Spinal cord (tissue), 9 donors: ENCODE measurements at regions not wholly inside any gene's neighbourhood (a gene's known extent, or its start where the extent isn't known, plus 50 kb on each side); places are given as distances from the start of the nearest gene placed in this dataset.
"Not testable (repeated sequence)": the region's sequence is repeated elsewhere in the genome, so short reads cannot be mapped to it uniquely, and the experiment has no call there.

Experiments
- DNase-seq, 6 donors: peaks; one replicate each; pipeline versions ENCODE4 v3.0.0 to v3.0.0-alpha.2; 2013 to 2015; ENCODE audit warnings: low spot score in 6 of 6, low read depth in 4 of 6
- H3K27ac ChIP-seq: one replicate; pipeline ENCODE4 v1.5.1; 2013; ENCODE audit warnings: low read depth, low read length, control low read depth
- H3K27me3 ChIP-seq: one replicate; pipeline ENCODE4 v1.6.1; 2013; ENCODE audit warnings: low read length; ENCODE audit not compliant: control insufficient read depth, insufficient read depth
- H3K36me3 ChIP-seq: one replicate; pipeline ENCODE4 v1.6.1; 2013; ENCODE audit warnings: low read length; ENCODE audit not compliant: control insufficient read depth, insufficient read depth
- H3K4me1 ChIP-seq: one replicate; pipeline ENCODE4 v1.6.1; 2013; ENCODE audit warnings: low read length; ENCODE audit not compliant: control insufficient read depth, insufficient read depth
- H3K4me3 ChIP-seq: one replicate; pipeline ENCODE4 v1.5.1; 2013; ENCODE audit warnings: low read depth, low read length, control low read depth
- H3K9me3 ChIP-seq: one replicate; pipeline ENCODE4 v1.6.1; 2013; ENCODE audit warnings: low read length; ENCODE audit not compliant: control insufficient read depth, insufficient read depth
- WGBS: methylation state at CpG from one replicate; pipeline ENCODE4 v1.1.5; 2013; ENCODE audit warnings: missing lambda C conversion rate; ENCODE audit not compliant: insufficient coverage; 5-methylcytosine and 5-hydroxymethylcytosine counted together
- donor health status: healthy.

DNA sequence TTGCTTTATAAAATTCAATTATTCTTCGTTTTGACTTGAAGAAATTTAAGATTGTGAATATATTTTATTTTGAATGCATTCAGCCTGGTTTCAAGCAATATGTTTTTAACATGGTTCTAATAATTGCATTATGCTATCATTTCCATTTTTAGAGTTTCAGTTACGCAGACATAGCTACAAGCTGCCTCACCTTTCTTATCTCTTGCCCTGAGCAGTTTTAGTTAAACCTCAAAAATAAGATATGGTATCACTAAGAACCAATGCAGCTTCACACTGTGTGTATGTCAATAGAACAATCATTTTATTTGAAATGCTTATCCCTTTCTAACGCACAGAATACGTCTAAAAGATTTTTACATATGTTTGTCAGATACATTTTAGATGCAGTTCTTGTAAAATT is 632.6 kb upstream of the KCND2 start:
- H3K27ac ChIP-seq = no peak overlapping the region
- WGBS = no CpG with 5 or more reads among the region's 4 CpGs
- no peaks in the 10 kb centered on the region for H3K4me1 ChIP-seq
- DNase-seq = no peak
- no peaks in the 10 kb centered on the region for H3K36me3 ChIP-seq
- H3K27me3 ChIP-seq = no peaks in the 10 kb centered on the region
- H3K4me3 ChIP-seq = no peak overlapping the region
- H3K9me3 ChIP-seq = peaks cover 2% of the 10 kb centered on the region

DNA sequence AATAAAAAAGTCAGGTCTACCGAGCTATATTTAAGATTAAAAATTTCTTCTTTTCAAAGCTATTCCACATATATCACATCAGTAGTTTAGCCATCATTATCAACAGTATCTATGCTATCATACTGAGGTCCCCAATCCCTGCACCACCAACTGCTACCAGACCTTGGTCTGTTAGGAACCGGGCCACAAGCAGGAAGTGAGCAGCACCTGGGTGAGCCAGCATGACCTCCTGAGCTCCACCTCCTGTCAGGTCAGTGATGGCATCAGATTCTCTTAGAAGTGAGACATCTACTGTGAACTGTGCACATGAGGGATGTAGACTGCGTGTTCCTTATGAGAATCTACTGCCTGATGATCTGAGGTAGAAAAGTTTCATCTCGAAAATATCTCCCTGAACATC is 632.1 kb upstream of the KCND2 start:
- Histone ChIP-seq H3K27me3 (no peaks in the 10 kb centered on the region), H3K4me3 (no peak overlapping the region), H3K9me3 (peaks cover 2% of the 10 kb centered on the region), H3K4me1 (no peaks in the 10 kb centered on the region), H3K36me3 (no peaks in the 10 kb centered on the region), H3K27ac (no peak overlapping the region)
- no peak for DNase-seq
- 71% methylated on average over 1 of the region's 4 CpGs for WGBS

DNA sequence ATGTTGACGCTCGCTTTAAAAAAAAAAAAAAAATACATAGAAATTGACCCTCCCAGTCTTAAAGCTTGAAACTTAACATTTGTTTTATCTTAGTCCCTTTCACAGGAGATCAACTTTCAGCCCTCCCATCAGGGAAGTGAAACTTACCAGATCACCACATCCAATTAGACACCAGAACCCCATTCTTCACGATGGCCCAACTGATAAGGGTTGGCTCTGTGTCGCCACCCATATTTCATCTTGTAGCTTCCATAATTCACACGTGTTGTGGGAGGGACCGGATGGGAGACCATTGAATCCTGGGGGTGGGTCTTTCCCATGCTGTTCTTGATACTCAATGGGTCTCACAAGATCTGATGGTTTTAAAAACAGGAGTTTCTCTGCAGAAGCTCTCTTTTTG is 629.4 kb upstream of the KCND2 start:
- 100% methylated on average over 2 of the region's 6 CpGs for WGBS
- Histone ChIP-seq H3K27me3 (no peaks in the 10 kb centered on the region), H3K4me1 (no peaks in the 10 kb centered on the region), H3K4me3 (no peak overlapping the region), H3K36me3 (no peaks in the 10 kb centered on the region), H3K27ac (no peak overlapping the region), H3K9me3 (peaks cover 2% of the 10 kb centered on the region)
- no peak for DNase-seq

DNA sequence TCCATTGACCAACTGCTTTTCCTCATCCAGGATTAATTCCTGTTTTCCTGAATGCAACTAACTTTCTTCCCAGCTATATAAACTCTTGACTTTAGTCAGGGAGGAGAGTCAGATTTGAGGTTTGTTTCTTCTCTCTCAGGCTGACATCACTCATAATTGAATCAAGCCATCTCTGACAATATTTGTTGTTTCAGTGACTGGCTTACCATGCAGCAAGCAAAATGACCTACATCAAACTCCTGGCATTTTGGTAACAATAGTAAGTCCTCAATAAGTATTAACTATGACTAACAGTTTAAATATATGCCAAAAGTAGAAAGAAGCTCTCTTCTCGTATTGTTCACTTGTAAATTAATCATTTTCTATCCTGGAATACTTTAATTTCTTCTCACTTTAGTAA is 625.7 kb upstream of the KCND2 start:
- no peak for DNase-seq
- 100% methylated on average over 1 of the region's 1 CpG for WGBS
- peaks cover 2% of the 10 kb centered on the region for H3K9me3 ChIP-seq
- H3K36me3 ChIP-seq = no peaks in the 10 kb centered on the region
- H3K4me1 ChIP-seq = no peaks in the 10 kb centered on the region
- no peak overlapping the region for H3K4me3 ChIP-seq
- no peak overlapping the region for H3K27ac ChIP-seq
- no peaks in the 10 kb centered on the region for H3K27me3 ChIP-seq

DNA sequence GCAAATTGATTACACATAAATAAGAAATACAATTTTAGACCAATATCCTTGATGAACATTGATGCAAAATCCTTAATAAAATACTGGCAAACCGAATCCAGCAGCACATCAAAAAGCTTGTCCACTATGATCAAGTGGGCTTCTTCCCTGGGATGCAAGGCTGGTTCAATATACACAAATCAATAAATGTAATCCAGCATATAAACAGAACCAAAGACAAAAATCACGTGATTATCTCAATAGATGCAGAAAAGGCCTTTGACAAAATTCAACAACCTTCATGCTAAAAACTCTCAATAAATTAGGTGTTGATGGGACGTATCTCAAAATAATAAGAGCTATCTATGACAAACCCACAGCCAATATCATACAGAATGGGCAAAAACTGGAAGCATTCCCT is 624.2 kb upstream of the KCND2 start:
- not testable (repeated sequence) for DNase-seq, H3K36me3 ChIP-seq, H3K27ac ChIP-seq, H3K4me1 ChIP-seq, H3K27me3 ChIP-seq, H3K9me3 ChIP-seq, H3K4me3 ChIP-seq
- WGBS = no CpG with 5 or more reads among the region's 3 CpGs

DNA sequence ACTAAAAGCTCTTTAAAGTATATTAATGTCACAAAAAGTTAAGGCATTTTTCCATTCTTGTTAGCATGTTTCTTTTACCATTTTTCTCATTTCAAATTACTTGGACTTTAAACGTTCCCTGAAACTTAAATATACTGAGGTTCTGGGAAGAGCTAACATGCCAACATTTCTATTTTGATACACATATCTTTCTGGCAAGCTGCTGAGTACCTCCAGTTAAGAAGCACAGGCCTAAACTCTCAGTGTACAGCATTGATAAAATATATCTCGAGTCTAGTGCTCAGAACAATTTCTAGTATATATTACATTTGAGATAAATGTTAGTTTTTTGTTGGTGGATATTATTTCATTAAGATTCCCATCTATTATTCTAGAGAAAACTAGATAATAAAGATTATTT is 612.9 kb upstream of the KCND2 start:
- Histone ChIP-seq H3K36me3 (no peaks in the 10 kb centered on the region), H3K9me3 (no peaks in the 10 kb centered on the region), H3K27me3 (no peaks in the 10 kb centered on the region), H3K4me1 (no peaks in the 10 kb centered on the region), H3K27ac (no peak overlapping the region), H3K4me3 (no peak overlapping the region)
- peak in 1 of 6 donors; percentile 4 for DNase-seq
- no CpG with 5 or more reads among the region's 2 CpGs for WGBS

DNA sequence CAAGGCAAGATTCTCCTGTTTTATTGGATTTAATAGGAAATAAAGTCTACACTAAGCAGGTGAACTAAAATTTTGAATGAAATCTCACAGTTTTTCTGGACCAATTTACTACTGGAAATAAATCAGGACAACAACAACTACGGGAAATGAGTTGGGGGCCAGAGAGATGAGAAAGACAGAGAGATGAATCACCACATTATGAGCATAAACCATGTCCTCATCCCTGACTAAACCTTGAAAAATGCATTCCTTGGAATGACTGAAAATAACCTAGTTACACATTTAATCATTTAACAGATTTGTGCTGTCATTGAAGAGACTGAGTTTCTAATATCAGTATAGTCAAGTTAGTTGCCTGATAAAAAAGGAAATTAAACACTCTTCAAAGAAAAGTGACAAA is 608.4 kb upstream of the KCND2 start:
- no peaks in the 10 kb centered on the region for H3K9me3 ChIP-seq
- H3K36me3 ChIP-seq = no peaks in the 10 kb centered on the region
- no peak overlapping the region for H3K27ac ChIP-seq
- H3K4me3 ChIP-seq = no peak overlapping the region
- no CpG with 5 or more reads among the region's 1 CpG for WGBS
- no peaks in the 10 kb centered on the region for H3K4me1 ChIP-seq
- no peaks in the 10 kb centered on the region for H3K27me3 ChIP-seq
- no peak for DNase-seq

DNA sequence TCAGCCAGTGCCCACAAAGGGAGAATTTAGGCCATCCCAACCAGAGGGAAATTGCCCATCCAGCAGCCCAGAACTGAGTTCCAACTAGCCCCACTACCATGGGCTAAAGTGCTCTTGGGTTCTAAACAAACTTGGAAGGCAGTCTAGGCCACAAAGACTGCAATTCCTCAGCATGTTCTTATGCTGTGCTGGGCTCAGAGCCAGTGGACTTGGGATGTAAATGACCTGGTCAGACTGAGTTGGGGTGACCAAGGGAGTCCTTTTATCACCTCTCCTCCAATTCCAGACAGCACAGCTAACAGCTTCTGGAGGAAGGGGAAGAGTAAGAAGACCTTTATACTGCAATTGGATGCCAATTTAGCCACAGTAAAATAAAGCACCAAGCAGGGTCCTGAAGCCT is 607.2 kb upstream of the KCND2 start:
- Histone ChIP-seq H3K36me3 (no peaks in the 10 kb centered on the region), H3K4me1 (no peaks in the 10 kb centered on the region), H3K27ac (no peak overlapping the region), H3K9me3 (no peaks in the 10 kb centered on the region), H3K4me3 (no peak overlapping the region), H3K27me3 (no peaks in the 10 kb centered on the region)
- DNase-seq = no peak

DNA sequence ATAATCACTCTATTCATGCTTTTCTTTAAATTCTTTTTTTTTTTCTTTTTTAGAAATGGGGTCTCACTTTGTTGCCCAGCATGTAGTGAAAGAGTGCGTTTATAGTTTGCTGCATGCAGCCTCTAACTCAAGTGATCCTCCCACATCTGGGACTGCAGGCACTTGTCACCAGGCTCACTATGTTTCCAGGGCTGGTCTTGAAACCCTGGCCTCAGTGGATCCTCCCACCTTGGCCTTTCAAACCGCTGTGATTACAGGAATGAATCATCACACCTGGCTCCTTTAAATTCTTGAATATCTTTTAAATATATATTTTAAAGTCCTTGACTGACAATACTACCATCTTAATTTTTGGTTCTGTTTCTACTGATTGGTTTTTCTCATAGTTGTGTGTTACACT is 591.6 kb upstream of the KCND2 start:
- no peak for DNase-seq
- Histone ChIP-seq H3K4me3 (no peak overlapping the region), H3K4me1 (no peaks in the 10 kb centered on the region), H3K27me3 (no peaks in the 10 kb centered on the region), H3K27ac (no peak overlapping the region), H3K36me3 (no peaks in the 10 kb centered on the region), H3K9me3 (no peaks in the 10 kb centered on the region)
- no CpG with 5 or more reads among the region's 2 CpGs for WGBS

DNA sequence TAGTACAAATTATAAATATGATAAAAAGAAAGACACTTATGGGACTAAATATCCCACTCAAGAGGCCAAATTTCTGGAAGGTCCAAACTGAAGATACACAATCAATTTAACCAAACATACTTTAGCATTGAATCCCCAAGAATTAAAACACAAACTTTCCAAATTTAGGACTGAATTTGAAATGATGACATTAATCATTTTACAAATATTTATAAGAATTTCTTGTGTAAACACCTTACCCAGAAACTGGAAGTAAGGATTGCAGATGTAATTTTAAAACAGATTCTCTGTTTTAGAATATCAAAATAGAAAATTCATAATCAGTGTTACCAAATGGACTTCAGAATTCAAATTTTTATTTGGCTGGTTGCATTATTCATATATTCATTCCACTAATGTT is 588.2 kb upstream of the KCND2 start:
- H3K27me3 ChIP-seq = no peaks in the 10 kb centered on the region
- H3K9me3 ChIP-seq = no peaks in the 10 kb centered on the region
- no peak overlapping the region for H3K27ac ChIP-seq
- H3K36me3 ChIP-seq = no peaks in the 10 kb centered on the region
- H3K4me1 ChIP-seq = no peaks in the 10 kb centered on the region
- H3K4me3 ChIP-seq = no peak overlapping the region
- DNase-seq = no peak

DNA sequence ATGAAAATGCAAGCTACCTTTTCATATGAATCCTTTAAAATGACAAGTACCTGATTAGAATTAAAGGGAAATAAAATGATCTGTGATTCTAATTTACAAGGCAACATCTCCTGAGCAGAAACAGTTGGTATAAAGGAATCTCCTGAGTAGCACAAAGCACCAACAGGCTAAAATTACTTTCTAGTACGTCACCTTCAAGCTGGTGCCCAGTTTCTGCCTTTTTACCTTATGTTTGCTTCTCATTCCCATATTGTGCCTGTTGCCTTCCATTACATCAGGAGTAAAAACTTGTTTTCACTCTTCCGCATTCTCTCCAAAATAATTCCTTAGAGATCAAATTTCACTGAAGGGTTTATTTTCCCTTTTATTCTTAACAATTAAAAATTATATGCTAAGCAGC is 587.1 kb upstream of the KCND2 start:
- H3K27ac ChIP-seq = no peak overlapping the region
- 40% methylated on average over 1 of the region's 2 CpGs for whole genome bisulfite sequencing
- DNase-seq = peak in 1 of 6 donors; percentile 27
- no peaks in the 10 kb centered on the region for H3K9me3 ChIP-seq
- no peaks in the 10 kb centered on the region for H3K27me3 ChIP-seq
- H3K4me1 ChIP-seq = no peaks in the 10 kb centered on the region
- H3K4me3 ChIP-seq = no peak overlapping the region
- H3K36me3 ChIP-seq = no peaks in the 10 kb centered on the region
